H1 (cell line): ENCODE measurements at regions not wholly inside any gene's neighbourhood (a gene's known extent, or its start where the extent isn't known, plus 50 kb on each side); places are given as distances from the start of the nearest gene placed in this dataset.

Experiments
- CTCF ChIA-PET: fragments of 300-600 bp; sonication (Branson Sonifier 250); formaldehyde crosslinking; loops from one replicate; lab custom pipeline; 2021; ENCODE audit not compliant: partially characterized antibody; lab: Charles Lee
- POLR2A ChIA-PET: fragments of 300-600 bp; sonication (Branson Sonifier 250); formaldehyde crosslinking; loops from one replicate; lab custom pipeline; 2021; ENCODE audit warnings: inconsistent platforms; ENCODE audit not compliant: partially characterized antibody; lab: Charles Lee
- DNase-seq, 2 experiments: peaks; one replicate each; pipeline versions ENCODE4 v3.0.0 to v3.0.0-alpha.2; 2010 to 2022; ENCODE audit warnings: low spot score in 2 of 2, low read depth in 1 of 2, mixed read lengths in 1 of 2
- FAIRE-seq: peaks from 2 replicates; lab custom pipeline; 2011; peaks lifted over from hg19 to GRCh38; lab: Jason Lieb, UNC
- H2AFZ ChIP-seq: 2 replicates; pipeline ENCODE4 v1.8.1; 2012; ENCODE audit warnings: low read length, inconsistent platforms
- H2AK5ac ChIP-seq: 2 replicates; pipeline ENCODE4 v1.6.1; 2013; ENCODE audit warnings: low read depth, low read length
- H2BK120ac ChIP-seq: replicated peaks from 2 replicates; pipeline ENCODE3; 2013; ENCODE audit warnings: low read depth, low read length, inconsistent platforms
- H2BK12ac ChIP-seq: 2 replicates; pipeline ENCODE4 v1.6.1; 2013; ENCODE audit warnings: low read depth, low read length
- H2BK15ac ChIP-seq: 2 replicates; pipeline ENCODE4 v1.6.1; 2013; ENCODE audit warnings: low read length
- H2BK20ac ChIP-seq: 2 replicates; pipeline ENCODE4 v1.6.1; 2013; ENCODE audit warnings: low read length
- H2BK5ac ChIP-seq: 2 replicates; pipeline ENCODE4 v1.6.1; 2013; ENCODE audit warnings: low read depth, low read length
- H3K14ac ChIP-seq: 2 replicates; pipeline ENCODE4 v1.6.1; 2013; ENCODE audit warnings: inconsistent platforms; ENCODE audit not compliant: insufficient read length
- H3K18ac ChIP-seq: 2 replicates; pipeline ENCODE4 v1.6.1; 2013; ENCODE audit warnings: low read length; ENCODE audit errors: extremely low read depth
- H3K23ac ChIP-seq: 2 replicates; pipeline ENCODE4 v1.6.1; 2013; ENCODE audit warnings: inconsistent platforms; ENCODE audit not compliant: insufficient read length
- H3K23me2 ChIP-seq: 2 replicates; pipeline ENCODE4 v1.6.1; 2013; ENCODE audit warnings: low read depth, low read length
- H3K27ac ChIP-seq: 2 replicates; pipeline ENCODE4 v1.6.1; 2011; ENCODE audit warnings: low read depth, low read length, inconsistent platforms
- H3K27me3 ChIP-seq, 4 experiments: replicated peaks in 1 of 4; 1 replicate in 1 of 4; 2 replicates in 3 of 4; pipeline versions ENCODE4 v1.6.1 to v1.8.1; 2011 to 2013; ENCODE audit warnings: low read length in 3 of 4, mild to moderate bottlenecking in 3 of 4, inconsistent platforms in 2 of 4, mixed read lengths in 2 of 4, moderate library complexity in 1 of 4; ENCODE audit not compliant: control insufficient read depth in 3 of 4, insufficient read depth in 3 of 4; ENCODE audit errors: extremely low read depth in 1 of 4
- H3K36me3 ChIP-seq, 4 experiments: 2 replicates each; pipeline versions ENCODE4 v1.6.1 to v1.8.1; 2011 to 2013; ENCODE audit warnings: mild to moderate bottlenecking in 4 of 4, low read length in 3 of 4, moderate library complexity in 2 of 4, control low read depth in 1 of 4, inconsistent platforms in 1 of 4; ENCODE audit not compliant: insufficient read depth in 4 of 4, control insufficient read depth in 2 of 4
- H3K4ac ChIP-seq: replicated peaks from 2 replicates; pipeline ENCODE3; 2013; ENCODE audit warnings: low read length, low read depth, mixed read lengths, inconsistent platforms; ENCODE audit not compliant: insufficient read length
- H3K4me1 ChIP-seq, 4 experiments: replicated peaks in 1 of 4; 1 replicate in 1 of 4; 2 replicates in 3 of 4; pipeline versions ENCODE4 v1.6.1 to v1.8.1; 2011 to 2013; ENCODE audit warnings: low read length in 3 of 4, inconsistent platforms in 2 of 4, mixed read lengths in 1 of 4; ENCODE audit not compliant: insufficient read depth in 4 of 4, control insufficient read depth in 3 of 4
- H3K4me2 ChIP-seq, 2 experiments: 2 replicates each; pipeline versions ENCODE4 v1.6.1 to v1.8.1; 2011 to 2013; ENCODE audit warnings: low read depth in 2 of 2, low read length in 2 of 2, control low read depth in 1 of 2, inconsistent platforms in 1 of 2, mild to moderate bottlenecking in 1 of 2; ENCODE audit not compliant: insufficient read depth in 1 of 2
- H3K4me3 ChIP-seq, 4 experiments: fragments of 200-600, 300-600 bp in 1 of 4; sonication (generic), shearing (Covaris generic), sonication (Bioruptor Twin) in 1 of 4; 2 replicates each; pipeline versions ENCODE4 v1.5.1 to v1.8.1; 2011 to 2016; ENCODE audit warnings: low read length in 4 of 4, low read depth in 3 of 4, control low read depth in 2 of 4, inconsistent platforms in 2 of 4, mild to moderate bottlenecking in 2 of 4, mixed read lengths in 1 of 4, moderate library complexity in 1 of 4; ENCODE audit not compliant: insufficient read depth in 2 of 4; ENCODE audit errors: extremely low read depth in 1 of 4
- H3K56ac ChIP-seq: replicated peaks from 2 replicates; pipeline ENCODE3; 2013; ENCODE audit warnings: low read depth, mild to moderate bottlenecking, mixed read lengths, low read length, inconsistent platforms; ENCODE audit not compliant: insufficient read length
- H3K79me1 ChIP-seq: 2 replicates; pipeline ENCODE4 v1.6.1; 2013; ENCODE audit warnings: low read depth, low read length, control low read depth
- H3K79me2 ChIP-seq, 2 experiments: 2 replicates each; pipeline versions ENCODE4 v1.6.1 to v1.8.1; 2012 to 2013; ENCODE audit warnings: low read length in 2 of 2, mild to moderate bottlenecking in 2 of 2, inconsistent platforms in 1 of 2; ENCODE audit not compliant: insufficient read depth in 2 of 2, control insufficient read depth in 1 of 2
- H3K9ac ChIP-seq, 4 experiments: replicated peaks in 1 of 4; 1 replicate in 1 of 4; 2 replicates in 3 of 4; pipeline versions ENCODE4 v1.6.1 to v1.8.1; 2011 to 2013; ENCODE audit warnings: low read depth in 3 of 4, low read length in 3 of 4, control low read depth in 2 of 4, mild to moderate bottlenecking in 2 of 4, moderate library complexity in 2 of 4, inconsistent platforms in 1 of 4; ENCODE audit errors: extremely low read depth in 1 of 4
- H3K9me3 ChIP-seq, 2 experiments: 2 replicates each; pipeline versions ENCODE4 v1.6.1 to v1.8.1; 2012 to 2013; ENCODE audit warnings: mild to moderate bottlenecking in 2 of 2, moderate library complexity in 2 of 2, control low read depth in 1 of 2, inconsistent platforms in 1 of 2, low read depth in 1 of 2, low read length in 1 of 2, mixed read lengths in 1 of 2; ENCODE audit not compliant: insufficient read depth in 2 of 2
- H4K20me1 ChIP-seq, 2 experiments: replicated peaks in 1 of 2; 2 replicates each; pipeline versions ENCODE3 to v1.8.1; 2011 to 2013; ENCODE audit warnings: inconsistent platforms in 2 of 2, low read length in 2 of 2, mild to moderate bottlenecking in 1 of 2; ENCODE audit not compliant: insufficient read depth in 2 of 2, control insufficient read depth in 1 of 2
- H4K5ac ChIP-seq: 2 replicates; pipeline ENCODE4 v1.6.1; 2013; ENCODE audit warnings: low read length, low read depth, mixed read lengths, inconsistent platforms; ENCODE audit not compliant: insufficient read length
- H4K8ac ChIP-seq: 2 replicates; pipeline ENCODE4 v1.8.0; 2013; ENCODE audit warnings: mild to moderate bottlenecking, moderate library complexity, low read length, inconsistent platforms; ENCODE audit not compliant: insufficient read depth; ENCODE audit errors: extremely low read depth
- H4K91ac ChIP-seq: replicated peaks from 2 replicates; pipeline ENCODE3; 2013; ENCODE audit warnings: low read length, mixed read lengths, inconsistent platforms; ENCODE audit not compliant: insufficient read length
- ATF2 ChIP-seq: IDR thresholded peaks from 2 replicates; pipeline ENCODE4 v1.6.1; 2012; ENCODE audit warnings: low read length, inconsistent platforms
- CBX5 ChIP-seq: fragments of 300-800, 300-1000 bp; sonication (generic); IDR thresholded peaks from 2 replicates; pipeline ENCODE4 v1.7.1; 2016; ENCODE audit warnings: antibody characterized with exemption, low read length, low read depth
- CTBP2 ChIP-seq: IDR thresholded peaks from 2 replicates; pipeline ENCODE4 v1.7.0; 2011; ENCODE audit warnings: borderline replicate concordance, mild to moderate bottlenecking, moderate library complexity, mixed read lengths, low read length; ENCODE audit not compliant: insufficient read depth, insufficient read length
- EP300 ChIP-seq, 2 experiments: IDR thresholded peaks; 1 replicate in 1 of 2; 2 replicates in 1 of 2; pipeline ENCODE4 v1.6.1; 2011 to 2012; ENCODE audit warnings: low read depth in 2 of 2, low read length in 2 of 2, mild to moderate bottlenecking in 2 of 2, borderline replicate concordance in 1 of 2, inconsistent platforms in 1 of 2, moderate library complexity in 1 of 2
- KDM1A ChIP-seq: fragments of 200-600, 300-600 bp; sonication (generic); IDR thresholded peaks from 2 replicates; pipeline ENCODE4 v1.7.1; 2016; ENCODE audit warnings: mild to moderate bottlenecking, low read length, borderline replicate concordance
- MAX ChIP-seq: IDR thresholded peaks from 2 replicates; pipeline ENCODE4 v1.6.1; 2012; ENCODE audit warnings: inconsistent platforms
- NANOG ChIP-seq: IDR thresholded peaks from 2 replicates; pipeline ENCODE4 v1.6.1; 2011; ENCODE audit warnings: low read length, low read depth, mild to moderate bottlenecking, inconsistent platforms; ENCODE audit not compliant: insufficient read depth, poor library complexity, severe bottlenecking
- SP4 ChIP-seq: IDR thresholded peaks from 2 replicates; pipeline ENCODE4 v1.6.1; 2012; ENCODE audit warnings: low read length, inconsistent platforms
- USF2 ChIP-seq: IDR thresholded peaks from 2 replicates; pipeline ENCODE4 v1.6.1; 2011; ENCODE audit warnings: low read length, improper control_type of control experiment
- WGBS, 2 experiments: shearing (Covaris generic) in 1 of 2; methylation state at CpG; one replicate each; pipeline versions ENCODE4 v1.1.6 to v1.1.7; 2013 to 2015; ENCODE audit warnings: low lambda C conversion rate in 2 of 2, mixed read lengths in 2 of 2, inconsistent platforms in 1 of 2, low coverage in 1 of 2, missing lambda C conversion rate in 1 of 2; ENCODE audit not compliant: insufficient replicate concordance in 2 of 2, insufficient coverage in 1 of 2, insufficient read length in 1 of 2; ENCODE audit errors: extremely low coverage in 1 of 2, missing lambda C conversion rate in 1 of 2; 5-methylcytosine and 5-hydroxymethylcytosine counted together

GRCh38 chr5:54900984-54901725 is 84.2 kb downstream of the ESM1 start:
- no peak overlapping the region for H2BK120ac ChIP-seq
- H2BK20ac ChIP-seq, result no peak overlapping the region
- no peak overlapping the region for H2BK15ac ChIP-seq
- H3K9ac ChIP-seq, result no peak overlapping the region
- H3K4me3 ChIP-seq, result no peak overlapping the region
- no peaks in the 10 kb centered on the region for H3K9me3 ChIP-seq
- no peaks in the 10 kb centered on the region for H3K79me2 ChIP-seq
- POLR2A ChIA-PET, result no interaction called here
- H2BK5ac ChIP-seq, result no peak overlapping the region
- no peaks in the 10 kb centered on the region for H3K4me1 ChIP-seq
- H2AK5ac ChIP-seq, result no peak overlapping the region
- no peak overlapping the region for H3K4ac ChIP-seq
- FAIRE-seq, result no peak
- no peak overlapping the region for H4K91ac ChIP-seq
- H4K8ac ChIP-seq, result no peak overlapping the region
- no peak overlapping the region for H2AFZ ChIP-seq
- H3K14ac ChIP-seq, result no peak overlapping the region
- no peak overlapping the region for H3K23ac ChIP-seq
- no peak overlapping the region for H3K18ac ChIP-seq
- H3K79me1 ChIP-seq, result no peaks in the 10 kb centered on the region
- no peak overlapping the region for H3K56ac ChIP-seq
- H2BK12ac ChIP-seq, result no peak overlapping the region
- CTCF ChIA-PET, result interaction anchor here (0.5 to 9.3 kb wide), 10 partner anchors 35 to 384 kb away, joined by 3 to 106 read pairs (median 4); partner anchors contain the start of gene GPX8
- DNase-seq, result no peak
- H4K20me1 ChIP-seq, result no peaks in the 10 kb centered on the region
- no peak overlapping the region for H3K27ac ChIP-seq
- H4K5ac ChIP-seq, result no peak overlapping the region
- no peak overlapping the region for H3K4me2 ChIP-seq
- H3K36me3 ChIP-seq, result no peaks in the 10 kb centered on the region
- 88% methylated on average over 13 of the region's 13 CpGs; no CpG with 5 or more reads in 1 of the 2 experiments for WGBS, 2 experiments
- H3K23me2 ChIP-seq, result no peaks in the 10 kb centered on the region
- no peaks in the 10 kb centered on the region for H3K27me3 ChIP-seq
- TF ChIP-seq USF2 (no peak), SP4 (no peak), EP300 (IDR thresholded peaks at IDR 0.05; ENCODE audit: borderline replicate concordance in 1 of 2, low read depth in 2 of 2, low read length in 2 of 2) (no peak), NANOG (no peak), CBX5 (no peak), KDM1A (no peak), CTBP2 (no peak), ATF2 (no peak), MAX (no peak)
